GM19372 (cell line): ENCODE measurements at regions not wholly inside any gene's neighbourhood (a gene's known extent, or its start where the extent isn't known, plus 50 kb on each side); places are given as distances from the start of the nearest gene placed in this dataset.

Experiments
- ATAC-seq: cut with Tn5 transposase; IDR thresholded peaks from one replicate; pipeline ENCODE4 v1.9.1; 2021; ENCODE audit warnings: mild to moderate bottlenecking, low read depth, moderate library complexity; ENCODE audit not compliant: unreplicated experiment

- peak; percentile 92 for ATAC-seq
Observed at GRCh38 chr10:75294866-75295701, 59.3 kb upstream of the COMTD1 start.

GRCh38 chr10:75294518-75294865 is 58.7 kb upstream of the COMTD1 start:
- ATAC-seq: no peak

- no peak for ATAC-seq
Observed at GRCh38 chr10:75294031-75294437, 58.3 kb upstream of the COMTD1 start.

DNA sequence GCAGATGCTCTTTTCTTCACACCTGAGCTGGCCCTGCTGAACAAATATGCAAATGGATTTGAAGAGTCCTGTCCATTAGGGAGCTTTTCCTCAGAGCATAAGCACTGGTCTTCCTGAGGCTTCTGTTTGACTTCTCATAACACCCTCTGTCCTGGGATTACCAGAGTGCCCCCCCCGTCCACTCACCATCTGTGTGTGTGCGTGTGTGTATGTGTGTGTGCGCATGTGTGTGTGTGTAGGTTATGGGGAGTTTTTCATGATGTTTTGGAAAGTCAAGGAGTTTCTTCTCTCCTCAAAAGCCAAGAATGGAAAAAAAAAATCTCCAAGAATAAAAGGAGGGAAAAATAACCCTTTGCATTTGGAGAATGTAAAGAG is 57.7 kb upstream of the COMTD1 start:
- no peak for ATAC-seq

DNA sequence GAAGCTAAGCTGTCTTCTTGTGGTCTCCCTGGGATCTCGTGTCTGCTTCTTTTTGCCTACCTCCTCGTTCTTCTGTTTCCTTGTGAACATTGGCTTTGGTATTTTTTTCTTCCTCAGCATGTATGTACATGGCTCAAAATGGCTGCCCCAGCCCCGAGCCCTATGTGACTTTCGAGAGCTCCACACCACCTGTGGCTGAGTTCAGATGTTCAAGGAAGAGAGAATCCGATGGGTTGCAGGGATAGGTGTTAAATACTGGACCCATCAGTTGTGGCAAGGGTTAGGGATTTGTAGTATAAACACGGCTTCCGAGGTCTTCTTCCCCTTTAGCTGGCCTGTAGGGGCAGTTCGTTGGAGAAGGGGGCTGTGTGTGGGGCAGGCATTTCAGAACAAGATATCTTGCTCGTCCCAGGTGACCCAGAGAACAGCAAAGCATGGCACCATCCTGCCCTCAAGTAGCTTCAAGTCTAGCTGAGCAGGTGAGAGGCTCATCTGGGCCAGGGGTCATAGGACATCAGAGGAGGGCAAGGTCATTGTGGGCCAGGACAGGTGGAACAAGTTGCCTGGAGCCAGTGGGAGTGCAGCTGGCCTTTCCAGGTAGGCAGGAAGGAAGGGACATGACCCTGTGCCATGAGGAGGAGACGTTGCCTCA is 57.2 kb upstream of the COMTD1 start:
- ATAC-seq: no peak

GRCh38 chr10:75291805-75292204 is 56.0 kb upstream of the COMTD1 start:
- ATAC-seq: no peak

- ATAC-seq: no peak
Observed at GRCh38 chr10:75288140-75288711, 52.5 kb upstream of the COMTD1 start.

GRCh38 chr10:75287697-75288096 is 51.9 kb upstream of the COMTD1 start:
- ATAC-seq: no peak

GRCh38 chr10:75286901-75287300 is 51.1 kb upstream of the COMTD1 start:
- no peak for ATAC-seq
